HG02642 (cell line): ENCODE measurements at regions not wholly inside any gene's neighbourhood (a gene's known extent, or its start where the extent isn't known, plus 50 kb on each side); places are given as distances from the start of the nearest gene placed in this dataset.

Experiments used
- ATAC-seq: cut with Tn5 transposase; IDR thresholded peaks from one replicate; pipeline ENCODE4 v1.9.1; 2021; ENCODE audit warnings: mild to moderate bottlenecking; ENCODE audit not compliant: unreplicated experiment, poor library complexity

DNA sequence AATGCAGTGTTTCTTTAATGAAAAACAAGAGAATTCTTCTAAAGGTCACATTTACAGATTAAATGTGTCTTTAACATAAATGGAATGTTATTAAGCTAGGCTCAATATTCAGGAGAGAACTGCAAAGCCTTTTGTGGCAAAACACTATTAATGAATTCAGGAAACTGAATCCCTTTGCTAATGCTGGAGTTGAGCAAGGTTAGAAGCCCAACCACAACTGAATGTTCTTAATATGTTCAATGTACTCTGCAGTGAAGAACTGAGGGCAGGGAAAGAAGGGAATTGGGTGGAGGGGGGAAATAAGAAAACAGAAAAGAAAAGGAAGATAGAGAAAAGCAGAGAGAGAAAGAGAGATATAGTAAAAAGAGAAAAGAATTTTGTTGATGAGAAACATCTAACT is 276.7 kb upstream of the TMEM161B start:
- no peak for ATAC-seq

- ATAC-seq: no peak
These were observed 276.0 kb upstream of the TMEM161B start for GRCh38 chr5:88544671-88545070.

DNA sequence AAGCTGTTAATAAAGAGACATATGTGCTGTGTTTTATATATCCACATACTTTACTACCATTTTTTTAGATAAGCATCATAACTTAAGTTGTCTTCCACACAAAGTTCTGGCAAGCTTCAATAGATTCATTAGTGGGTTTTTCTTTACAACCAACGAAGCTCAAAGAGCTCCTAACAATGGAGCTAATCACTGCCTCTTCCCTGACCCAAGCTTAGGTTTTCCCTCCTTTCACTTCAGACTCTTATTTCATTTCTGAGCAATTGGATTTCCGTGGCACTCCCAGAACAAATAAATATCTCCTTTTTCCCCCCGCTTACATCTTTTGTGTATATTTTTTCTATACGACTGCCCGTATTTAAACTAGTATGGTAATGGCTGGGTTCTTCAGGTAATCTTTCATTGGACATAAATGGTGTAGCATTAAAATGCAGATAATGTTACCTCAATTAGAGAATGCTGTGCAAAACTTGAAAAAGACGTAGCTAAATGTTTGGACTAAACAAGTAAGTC is 275.5 kb upstream of the TMEM161B start:
- ATAC-seq: no peak

DNA sequence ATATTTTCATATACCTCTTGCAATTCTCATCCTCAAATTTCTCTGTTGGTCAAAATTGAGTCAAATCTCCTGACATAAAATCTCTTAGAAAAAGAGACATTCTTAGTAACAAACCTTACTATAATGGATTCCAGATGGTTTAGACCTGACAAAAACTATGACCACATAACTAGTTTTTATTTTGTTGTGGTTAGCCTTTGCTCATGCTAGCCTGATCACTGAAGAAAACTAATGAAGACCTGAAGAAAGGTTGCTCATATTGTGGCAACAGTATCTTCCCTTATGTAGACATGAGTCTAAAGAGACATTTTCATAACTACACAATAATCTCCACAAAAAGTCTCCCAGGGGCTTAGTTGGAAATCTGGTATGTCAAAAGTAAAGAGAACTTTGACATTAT is 274.1 kb upstream of the TMEM161B start:
- ATAC-seq: no peak

- ATAC-seq: no peak
These were observed 271.9 kb upstream of the TMEM161B start for GRCh38 chr5:88540471-88541115.

GRCh38 chr5:88539693-88540365 is 271.2 kb upstream of the TMEM161B start:
- ATAC-seq: no peak

DNA sequence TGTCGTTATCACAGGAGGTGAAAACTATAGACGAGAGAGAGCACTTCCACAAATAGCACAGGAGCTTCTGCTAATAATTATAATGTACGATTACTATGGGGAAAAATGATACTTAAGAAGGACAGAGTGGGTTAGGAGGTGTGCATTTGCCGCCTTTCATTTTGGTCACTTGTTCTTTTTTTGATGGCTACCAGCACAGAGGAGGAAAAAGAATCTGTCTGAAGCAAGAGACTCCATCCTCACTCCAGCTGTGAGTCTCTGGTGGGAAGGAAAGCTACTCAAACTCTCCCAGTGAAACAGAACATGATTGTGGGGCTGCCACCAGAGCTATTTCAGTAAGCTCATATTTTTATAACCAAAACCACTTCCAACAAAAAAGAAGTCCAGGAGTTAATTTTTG is 270.4 kb upstream of the TMEM161B start:
- no peak for ATAC-seq

DNA sequence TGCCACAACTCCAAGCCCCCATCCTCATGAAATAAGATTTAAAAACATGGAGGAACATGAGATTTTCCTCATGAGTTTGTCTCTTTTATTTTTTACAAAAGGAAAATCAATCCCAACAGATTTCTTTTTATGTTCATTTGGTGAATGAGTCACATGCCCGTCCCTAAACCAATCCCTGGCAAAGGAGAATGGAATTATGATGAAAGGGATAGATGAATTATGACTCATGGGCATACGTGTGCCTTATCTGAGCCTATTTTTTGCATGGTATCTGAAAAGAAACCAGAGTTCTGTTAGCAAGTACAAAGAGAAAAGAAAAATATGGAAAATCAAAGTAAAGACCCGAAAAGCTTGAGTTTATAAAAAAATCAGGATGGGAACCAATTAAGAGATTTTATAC is 267.5 kb upstream of the TMEM161B start:
- ATAC-seq: no peak

- ATAC-seq: no peak
These were observed 256.3 kb upstream of the TMEM161B start for GRCh38 chr5:88524941-88525340.

DNA sequence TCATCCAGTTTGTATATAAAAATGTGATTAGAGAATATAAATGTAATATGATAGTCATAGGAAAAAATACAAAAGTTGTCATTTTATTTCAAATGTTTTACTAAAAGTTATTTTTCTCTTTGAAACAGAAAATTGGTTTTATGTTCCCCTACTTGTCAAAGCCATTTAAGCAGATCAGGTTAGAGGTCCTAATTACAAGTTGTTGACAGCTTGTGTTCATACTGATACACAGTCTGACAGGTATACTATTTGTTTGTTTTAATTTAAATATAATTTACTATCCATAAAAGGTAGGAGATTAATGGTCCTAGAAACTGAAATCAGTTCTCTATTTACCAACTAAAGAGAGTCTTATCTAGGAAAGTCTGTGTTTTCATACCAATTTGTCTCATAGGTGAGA is 250.4 kb upstream of the TMEM161B start:
- ATAC-seq: no peak

- ATAC-seq: no peak
These were observed 249.7 kb upstream of the TMEM161B start for GRCh38 chr5:88518131-88519016.

- no peak for ATAC-seq
These were observed 247.5 kb upstream of the TMEM161B start for GRCh38 chr5:88515881-88516819.

DNA sequence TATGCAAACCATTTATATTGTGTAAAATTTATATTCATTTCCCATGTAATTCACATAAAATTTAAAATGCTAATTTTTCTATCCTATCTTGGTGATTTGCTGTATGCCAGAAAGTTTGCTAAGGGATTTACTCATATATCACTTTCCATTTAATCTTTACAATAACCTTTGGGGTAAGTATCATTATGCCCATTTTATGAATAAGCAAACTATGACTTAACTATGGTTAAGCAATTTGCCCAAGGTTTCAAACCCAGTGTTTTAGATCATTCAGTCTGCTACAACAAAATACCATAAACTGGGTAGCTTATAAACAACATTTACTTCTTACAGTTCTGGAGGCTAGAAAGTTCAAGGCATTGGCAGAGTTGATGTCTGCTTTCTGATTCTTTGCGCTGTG is 246.4 kb upstream of the TMEM161B start:
- no peak for ATAC-seq

DNA sequence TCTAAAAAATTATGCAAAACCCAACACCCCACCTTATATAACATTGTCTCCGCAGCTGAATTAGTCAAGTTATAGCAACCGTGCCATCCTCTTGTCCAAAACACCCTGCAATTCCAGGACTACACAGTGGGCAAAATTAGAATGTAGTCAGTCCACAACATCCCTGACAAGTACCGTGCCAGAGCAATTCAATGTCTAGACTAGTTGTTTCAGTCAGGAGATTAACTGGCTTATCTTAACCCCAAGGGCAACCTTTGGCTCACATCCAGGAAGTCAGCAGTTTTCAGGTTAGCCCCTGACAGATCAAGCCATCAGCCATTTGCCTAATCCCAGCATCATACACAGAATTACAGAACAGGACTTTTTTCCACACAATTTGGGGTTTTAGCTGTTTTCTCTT is 240.8 kb upstream of the TMEM161B start:
- no peak for ATAC-seq

DNA sequence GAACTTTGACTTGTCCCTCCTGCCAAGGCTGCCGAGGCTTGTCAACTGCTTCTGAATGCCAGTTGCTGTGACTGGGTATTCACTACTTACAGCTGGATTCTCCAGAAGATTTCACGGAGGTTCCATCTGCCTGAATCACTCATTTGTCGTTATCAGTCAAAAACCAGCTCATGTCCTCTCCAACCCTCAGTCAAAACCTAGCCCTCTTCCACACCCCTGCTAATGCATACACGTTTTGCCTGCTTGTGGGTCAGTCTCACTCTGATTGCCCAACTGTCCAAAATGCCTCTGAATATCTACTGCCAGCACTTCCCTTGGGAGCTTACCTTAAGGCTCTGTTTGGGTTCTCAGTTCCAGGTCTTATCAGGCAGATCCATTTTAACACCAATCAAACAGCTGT is 238.6 kb upstream of the TMEM161B start:
- ATAC-seq: no peak

GRCh38 chr5:88503406-88503805 is 234.8 kb upstream of the TMEM161B start:
- no peak for ATAC-seq

- ATAC-seq: no peak
These were observed 234.3 kb upstream of the TMEM161B start for GRCh38 chr5:88503041-88503345.

GRCh38 chr5:88502179-88503040 is 233.8 kb upstream of the TMEM161B start:
- ATAC-seq: peak; percentile 90

GRCh38 chr5:88495810-88496209 is 227.2 kb upstream of the TMEM161B start:
- no peak for ATAC-seq
